ENCODE measurements at regions not wholly inside any gene's neighbourhood (a gene's known extent, or its start where the extent isn't known, plus 50 kb on each side); places are given as distances from the start of the nearest gene placed in this dataset.
A peak's percentile ranks its signal among the peaks of the same experiment; 100 is the strongest.

- H3K36me3 Mint-ChIP-seq = no peaks in the 10 kb centered on the region
- Histone ChIP-seq H3K27ac (ENCODE audit: insufficient read depth, low read length, poor library complexity, severe bottlenecking) (no peak overlapping the region), H3K36me3 (ENCODE audit: control insufficient read depth, insufficient read depth, low read length) (no peaks in the 10 kb centered on the region), H3K4me1 (ENCODE audit: control insufficient read depth, insufficient read depth, low read length, poor library complexity, severe bottlenecking) (no peaks in the 10 kb centered on the region), H3K9me3 (ENCODE audit: control insufficient read depth in 2 of 2, low read length in 2 of 2) (no peaks in the 10 kb centered on the region), H3K4me3 (ENCODE audit: low read depth, low read length) (no peak overlapping the region), H3K27me3 (ENCODE audit: control insufficient read depth, insufficient read depth, low read length) (peaks cover 10% of the 10 kb centered on the region)
- H3K9me3 Mint-ChIP-seq = peaks cover 0 to 1% (median 0%) of the 10 kb centered on the region in 7 donors
- no peaks in the 10 kb centered on the region for H3K27me3 Mint-ChIP-seq
- no peak overlapping the region for H3K4me3 Mint-ChIP-seq
- no peak for DNase-seq
- H3K4me1 Mint-ChIP-seq = no peaks in the 10 kb centered on the region
- no peak for ATAC-seq (ENCODE audit: low read depth in 2 of 2)
- no peak overlapping the region for H3K27ac Mint-ChIP-seq
These were observed 127.7 kb upstream of the MYLIP start for GRCh38 chr6:16001158-16001557.

GRCh38 chr6:15999201-15999600 lies 129.7 kb upstream of the MYLIP start:
- Histone ChIP-seq H3K36me3 (ENCODE audit: control insufficient read depth, insufficient read depth, low read length) (no peaks in the 10 kb centered on the region), H3K27me3 (ENCODE audit: control insufficient read depth, insufficient read depth, low read length) (peaks cover 5% of the 10 kb centered on the region), H3K27ac (ENCODE audit: insufficient read depth, low read length, poor library complexity, severe bottlenecking) (no peak overlapping the region), H3K9me3 (ENCODE audit: control insufficient read depth in 2 of 2, low read length in 2 of 2) (no peaks in the 10 kb centered on the region), H3K4me3 (ENCODE audit: low read depth, low read length) (no peak overlapping the region), H3K4me1 (ENCODE audit: control insufficient read depth, insufficient read depth, low read length, poor library complexity, severe bottlenecking) (no peaks in the 10 kb centered on the region)
- Mint-ChIP-seq H3K4me1 (no peaks in the 10 kb centered on the region), H3K27ac (no peak overlapping the region), H3K4me3 (no peak overlapping the region), H3K36me3 (no peaks in the 10 kb centered on the region), H3K9me3 (peaks cover 0 to 1% (median 0%) of the 10 kb centered on the region in 7 donors), H3K27me3 (no peaks in the 10 kb centered on the region)
- ATAC-seq (ENCODE audit: low read depth in 2 of 2) = no peak
- DNase-seq = no peak

- Histone ChIP-seq H3K27ac (ENCODE audit: insufficient read depth, low read length, poor library complexity, severe bottlenecking) (no peak overlapping the region), H3K36me3 (ENCODE audit: control insufficient read depth, insufficient read depth, low read length) (no peaks in the 10 kb centered on the region), H3K4me1 (ENCODE audit: control insufficient read depth, insufficient read depth, low read length, poor library complexity, severe bottlenecking) (no peaks in the 10 kb centered on the region), H3K9me3 (ENCODE audit: control insufficient read depth in 2 of 2, low read length in 2 of 2) (no peaks in the 10 kb centered on the region), H3K4me3 (ENCODE audit: low read depth, low read length) (no peak overlapping the region), H3K27me3 (ENCODE audit: control insufficient read depth, insufficient read depth, low read length) (peaks cover 5% of the 10 kb centered on the region)
- Mint-ChIP-seq H3K4me3 (no peak overlapping the region), H3K36me3 (no peaks in the 10 kb centered on the region), H3K27me3 (peaks cover 5% of the 10 kb centered on the region), H3K9me3 (peaks cover 0 to 1% (median 0%) of the 10 kb centered on the region in 7 donors), H3K27ac (peak overlapping the region in 1 of 3 donors; percentile 65), H3K4me1 (no peaks in the 10 kb centered on the region)
- no peak for ATAC-seq (ENCODE audit: low read depth in 2 of 2)
- no peak for DNase-seq
These were observed 131.1 kb upstream of the MYLIP start for GRCh38 chr6:15997586-15998388.

GRCh38 chr6:15996030-15996429 lies 132.9 kb upstream of the MYLIP start:
- Histone ChIP-seq H3K4me1 (ENCODE audit: control insufficient read depth, insufficient read depth, low read length, poor library complexity, severe bottlenecking) (no peaks in the 10 kb centered on the region), H3K9me3 (ENCODE audit: control insufficient read depth in 2 of 2, low read length in 2 of 2) (no peaks in the 10 kb centered on the region), H3K27me3 (ENCODE audit: control insufficient read depth, insufficient read depth, low read length) (peaks cover 5% of the 10 kb centered on the region), H3K36me3 (ENCODE audit: control insufficient read depth, insufficient read depth, low read length) (no peaks in the 10 kb centered on the region), H3K27ac (ENCODE audit: insufficient read depth, low read length, poor library complexity, severe bottlenecking) (no peak overlapping the region), H3K4me3 (ENCODE audit: low read depth, low read length) (no peak overlapping the region)
- Mint-ChIP-seq H3K27ac (no peak overlapping the region), H3K4me3 (no peak overlapping the region), H3K9me3 (peaks cover 0 to 1% (median 0%) of the 10 kb centered on the region in 7 donors), H3K27me3 (peaks cover 5% of the 10 kb centered on the region), H3K36me3 (no peaks in the 10 kb centered on the region), H3K4me1 (no peaks in the 10 kb centered on the region)
- ATAC-seq (ENCODE audit: low read depth in 2 of 2) (no peak), DNase-seq (no peak)

GRCh38 chr6:15995493-15995892 lies 133.4 kb upstream of the MYLIP start:
- Histone ChIP-seq H3K36me3 (ENCODE audit: control insufficient read depth, insufficient read depth, low read length) (no peaks in the 10 kb centered on the region), H3K4me3 (ENCODE audit: low read depth, low read length) (no peak overlapping the region), H3K4me1 (ENCODE audit: control insufficient read depth, insufficient read depth, low read length, poor library complexity, severe bottlenecking) (no peaks in the 10 kb centered on the region), H3K27ac (ENCODE audit: insufficient read depth, low read length, poor library complexity, severe bottlenecking) (no peak overlapping the region), H3K27me3 (ENCODE audit: control insufficient read depth, insufficient read depth, low read length) (peaks cover 5% of the 10 kb centered on the region), H3K9me3 (ENCODE audit: control insufficient read depth in 2 of 2, low read length in 2 of 2) (no peaks in the 10 kb centered on the region)
- Mint-ChIP-seq H3K4me1 (no peaks in the 10 kb centered on the region), H3K27me3 (peaks cover 5% of the 10 kb centered on the region), H3K4me3 (no peak overlapping the region), H3K36me3 (no peaks in the 10 kb centered on the region), H3K9me3 (peaks cover 0 to 1% (median 0%) of the 10 kb centered on the region in 7 donors), H3K27ac (no peak overlapping the region)
- DNase-seq = no peak
- no peak for ATAC-seq (ENCODE audit: low read depth in 2 of 2)

- peaks cover 0 to 1% (median 0%) of the 10 kb centered on the region in 7 donors for H3K9me3 Mint-ChIP-seq
- Histone ChIP-seq H3K4me1 (ENCODE audit: control insufficient read depth, insufficient read depth, low read length, poor library complexity, severe bottlenecking) (no peaks in the 10 kb centered on the region), H3K27me3 (ENCODE audit: control insufficient read depth, insufficient read depth, low read length) (peaks cover 5% of the 10 kb centered on the region), H3K9me3 (ENCODE audit: control insufficient read depth in 2 of 2, low read length in 2 of 2) (no peaks in the 10 kb centered on the region), H3K4me3 (ENCODE audit: low read depth, low read length) (no peak overlapping the region), H3K27ac (ENCODE audit: insufficient read depth, low read length, poor library complexity, severe bottlenecking) (no peak overlapping the region), H3K36me3 (ENCODE audit: control insufficient read depth, insufficient read depth, low read length) (no peaks in the 10 kb centered on the region)
- H3K27ac Mint-ChIP-seq = no peak overlapping the region
- ATAC-seq (ENCODE audit: low read depth in 2 of 2) = no peak
- H3K27me3 Mint-ChIP-seq = peaks cover 5% of the 10 kb centered on the region
- H3K4me1 Mint-ChIP-seq = no peaks in the 10 kb centered on the region
- H3K4me3 Mint-ChIP-seq = no peak overlapping the region
- H3K36me3 Mint-ChIP-seq = no peaks in the 10 kb centered on the region
- no peak for DNase-seq
These were observed 133.9 kb upstream of the MYLIP start for GRCh38 chr6:15994814-15995459.

- no peaks in the 10 kb centered on the region for H3K36me3 Mint-ChIP-seq
- ATAC-seq (ENCODE audit: low read depth in 2 of 2) (no peak), DNase-seq (no peak)
- H3K36me3 ChIP-seq (ENCODE audit: control insufficient read depth, insufficient read depth, low read length) = no peaks in the 10 kb centered on the region
- H3K27me3 Mint-ChIP-seq = peaks cover 5% of the 10 kb centered on the region
- no peak overlapping the region for H3K4me3 Mint-ChIP-seq
- H3K9me3 Mint-ChIP-seq = peaks cover 0 to 1% (median 0%) of the 10 kb centered on the region in 7 donors
- H3K27ac Mint-ChIP-seq = no peak overlapping the region
- H3K9me3 ChIP-seq (ENCODE audit: control insufficient read depth in 2 of 2, low read length in 2 of 2) = no peaks in the 10 kb centered on the region
- H3K27me3 ChIP-seq (ENCODE audit: control insufficient read depth, insufficient read depth, low read length) = peaks cover 5% of the 10 kb centered on the region
- no peaks in the 10 kb centered on the region for H3K4me1 ChIP-seq (ENCODE audit: control insufficient read depth, insufficient read depth, low read length, poor library complexity, severe bottlenecking)
- no peaks in the 10 kb centered on the region for H3K4me1 Mint-ChIP-seq
- no peak overlapping the region for H3K4me3 ChIP-seq (ENCODE audit: low read depth, low read length)
- no peak overlapping the region for H3K27ac ChIP-seq (ENCODE audit: insufficient read depth, low read length, poor library complexity, severe bottlenecking)
These were observed 135.1 kb upstream of the MYLIP start for GRCh38 chr6:15993716-15994228.
